ENCODE measurements at regions not wholly inside any gene's neighbourhood (a gene's known extent, or its start where the extent isn't known, plus 50 kb on each side); places are given as distances from the start of the nearest gene placed in this dataset.

GRCh38 chr13:21825801-21826200 is 154.9 kb downstream of the FGF9 start:
- no peak overlapping the region for H3K4me3 ChIP-seq (replicated peaks; ENCODE audit: low read depth, low read length)
- DNase-seq (ENCODE audit: low read depth): no peak
- TF ChIP-seq, protein P1, sequence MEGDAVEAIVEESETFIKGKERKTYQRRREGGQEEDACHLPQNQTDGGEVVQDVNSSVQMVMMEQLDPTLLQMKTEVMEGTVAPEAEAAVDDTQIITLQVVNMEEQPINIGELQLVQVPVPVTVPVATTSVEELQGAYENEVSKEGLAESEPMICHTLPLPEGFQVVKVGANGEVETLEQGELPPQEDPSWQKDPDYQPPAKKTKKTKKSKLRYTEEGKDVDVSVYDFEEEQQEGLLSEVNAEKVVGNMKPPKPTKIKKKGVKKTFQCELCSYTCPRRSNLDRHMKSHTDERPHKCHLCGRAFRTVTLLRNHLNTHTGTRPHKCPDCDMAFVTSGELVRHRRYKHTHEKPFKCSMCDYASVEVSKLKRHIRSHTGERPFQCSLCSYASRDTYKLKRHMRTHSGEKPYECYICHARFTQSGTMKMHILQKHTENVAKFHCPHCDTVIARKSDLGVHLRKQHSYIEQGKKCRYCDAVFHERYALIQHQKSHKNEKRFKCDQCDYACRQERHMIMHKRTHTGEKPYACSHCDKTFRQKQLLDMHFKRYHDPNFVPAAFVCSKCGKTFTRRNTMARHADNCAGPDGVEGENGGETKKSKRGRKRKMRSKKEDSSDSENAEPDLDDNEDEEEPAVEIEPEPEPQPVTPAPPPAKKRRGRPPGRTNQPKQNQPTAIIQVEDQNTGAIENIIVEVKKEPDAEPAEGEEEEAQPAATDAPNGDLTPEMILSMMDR (IDR thresholded peaks at IDR 0.05; ENCODE audit: low read length, missing control alignments): no peak

DNA sequence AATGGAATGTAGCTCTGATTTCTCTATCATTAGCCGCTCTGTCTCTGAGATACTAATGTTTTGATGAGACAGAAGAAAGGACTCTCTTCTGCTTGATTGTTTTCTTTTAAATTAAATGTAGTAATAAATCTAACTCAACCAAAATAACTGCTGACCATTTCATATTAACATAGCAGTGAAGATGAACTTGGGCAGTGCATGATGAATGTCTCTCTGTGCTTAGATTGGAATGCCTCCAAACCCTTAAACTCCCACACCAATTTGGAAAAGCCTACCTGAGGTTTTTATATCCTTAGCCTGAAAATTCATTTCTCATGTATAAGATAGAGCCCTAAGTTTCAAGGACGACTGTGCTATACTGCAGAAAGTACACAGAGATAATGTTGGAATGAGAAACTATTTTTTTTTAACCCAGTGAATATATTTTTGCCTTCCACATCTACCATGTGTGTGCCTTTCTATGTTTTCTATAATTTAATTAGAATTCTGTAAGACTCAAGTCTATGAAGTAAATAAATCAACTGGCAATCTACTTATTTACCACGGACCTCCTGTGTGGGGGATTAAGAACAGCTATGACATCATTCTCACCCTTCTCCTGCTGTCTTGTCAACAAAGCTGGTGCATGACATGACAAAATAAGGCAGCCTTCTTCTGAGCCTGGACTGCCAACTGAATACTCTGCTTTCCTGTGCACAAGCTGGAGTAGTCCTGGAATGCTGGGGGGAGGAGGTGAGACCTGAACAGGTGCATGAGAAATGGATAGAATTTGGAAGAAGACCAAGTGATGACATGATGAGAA is 155.5 kb downstream of the FGF9 start:
- DNase-seq (ENCODE audit: low read depth): no peak
- TF ChIP-seq, protein P1 (IDR thresholded peaks at IDR 0.05; ENCODE audit: low read length, missing control alignments): no peak
- H3K4me3 ChIP-seq (replicated peaks; ENCODE audit: low read depth, low read length): no peak overlapping the region

DNA sequence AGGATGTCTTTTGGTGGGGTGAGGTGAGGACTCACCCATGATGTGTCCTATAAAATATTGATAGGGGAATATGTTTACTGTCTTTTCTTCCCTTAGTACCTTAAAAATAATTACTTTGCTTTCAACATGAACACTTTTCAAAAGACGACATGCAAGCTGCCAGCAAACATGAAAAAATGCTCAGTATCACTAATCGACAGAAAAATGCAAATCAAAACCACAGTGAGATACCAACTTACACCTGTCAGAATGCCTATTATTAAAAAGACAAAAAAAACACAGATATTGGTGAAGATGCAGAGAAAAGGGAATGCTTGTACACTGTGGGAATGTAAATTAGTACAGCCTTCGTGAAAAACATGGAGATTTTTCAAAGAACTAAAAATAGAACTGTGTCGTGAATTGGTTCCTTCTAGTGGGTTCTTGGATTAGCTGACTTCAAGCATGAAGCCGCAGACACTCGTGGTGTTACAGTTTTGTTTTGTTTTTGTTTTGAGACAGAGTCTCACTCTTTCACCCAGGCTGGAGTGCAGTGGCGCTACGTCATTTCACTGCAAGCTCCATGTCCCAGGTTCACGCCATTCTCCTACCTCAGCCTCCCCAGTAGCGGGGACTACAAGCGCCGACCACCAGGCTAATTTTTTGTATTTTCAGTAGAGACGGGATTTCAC is 160.9 kb downstream of the FGF9 start:
- TF ChIP-seq, protein P1 (IDR thresholded peaks at IDR 0.05; ENCODE audit: low read length, missing control alignments): no peak
- no peak for DNase-seq (ENCODE audit: low read depth)
- H3K4me3 ChIP-seq (replicated peaks; ENCODE audit: low read depth, low read length): no peak overlapping the region

GRCh38 chr13:21833921-21834320 is 163.0 kb downstream of the FGF9 start:
- no peak overlapping the region for H3K4me3 ChIP-seq (replicated peaks; ENCODE audit: low read depth, low read length)
- TF ChIP-seq, protein P1 (IDR thresholded peaks at IDR 0.05; ENCODE audit: low read length, missing control alignments): no peak
- DNase-seq (ENCODE audit: low read depth): no peak

DNA sequence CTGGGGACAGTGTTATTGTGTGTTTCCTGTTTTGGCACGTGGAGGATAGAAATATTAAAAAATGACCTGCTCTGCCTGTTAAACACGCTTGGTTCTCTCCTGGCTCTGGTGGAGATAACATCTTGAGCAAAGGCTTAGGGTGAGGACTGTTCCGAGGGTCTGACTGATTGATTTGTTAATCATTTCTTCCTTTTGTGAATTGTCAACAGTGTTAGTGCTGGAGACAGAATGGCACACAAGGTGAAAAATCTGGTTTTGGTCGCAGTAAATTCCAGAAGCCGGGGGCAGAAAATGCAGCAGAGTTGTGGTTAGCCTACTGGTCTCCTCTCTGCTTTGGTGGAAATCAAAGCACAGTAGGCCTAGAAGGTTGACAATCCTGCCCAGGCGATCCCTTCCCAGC is 163.6 kb downstream of the FGF9 start:
- no peak for DNase-seq (ENCODE audit: low read depth)
- no peak overlapping the region for H3K4me3 ChIP-seq (replicated peaks; ENCODE audit: low read depth, low read length)
- TF ChIP-seq, protein P1 (IDR thresholded peaks at IDR 0.05; ENCODE audit: low read length, missing control alignments): no peak

DNA sequence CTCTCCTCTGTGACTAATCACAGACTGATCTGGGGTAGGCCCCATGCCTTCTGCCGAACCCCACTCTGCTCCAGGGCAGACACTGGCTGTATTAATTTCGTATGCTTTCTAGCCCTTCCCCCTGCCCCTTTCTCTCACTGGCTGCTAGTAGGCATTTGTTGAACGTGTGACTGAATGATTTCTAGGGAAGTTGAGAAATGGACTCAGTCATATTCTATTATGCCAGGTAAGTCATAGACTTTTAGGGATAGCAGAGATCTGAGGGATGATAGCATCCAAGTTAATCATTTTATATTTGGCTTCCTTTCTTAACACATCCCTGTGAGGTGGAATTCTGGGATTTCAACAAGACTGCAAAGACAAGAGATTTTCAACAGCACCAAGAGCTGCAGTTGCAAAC is 166.4 kb downstream of the FGF9 start:
- H3K4me3 ChIP-seq (replicated peaks; ENCODE audit: low read depth, low read length): no peak overlapping the region
- TF ChIP-seq, protein P1 (IDR thresholded peaks at IDR 0.05; ENCODE audit: low read length, missing control alignments): no peak
- no peak for DNase-seq (ENCODE audit: low read depth)
